ENCODE measurements at regions not wholly inside any gene's neighbourhood (a gene's known extent, or its start where the extent isn't known, plus 50 kb on each side); places are given as distances from the start of the nearest gene placed in this dataset.

DNA sequence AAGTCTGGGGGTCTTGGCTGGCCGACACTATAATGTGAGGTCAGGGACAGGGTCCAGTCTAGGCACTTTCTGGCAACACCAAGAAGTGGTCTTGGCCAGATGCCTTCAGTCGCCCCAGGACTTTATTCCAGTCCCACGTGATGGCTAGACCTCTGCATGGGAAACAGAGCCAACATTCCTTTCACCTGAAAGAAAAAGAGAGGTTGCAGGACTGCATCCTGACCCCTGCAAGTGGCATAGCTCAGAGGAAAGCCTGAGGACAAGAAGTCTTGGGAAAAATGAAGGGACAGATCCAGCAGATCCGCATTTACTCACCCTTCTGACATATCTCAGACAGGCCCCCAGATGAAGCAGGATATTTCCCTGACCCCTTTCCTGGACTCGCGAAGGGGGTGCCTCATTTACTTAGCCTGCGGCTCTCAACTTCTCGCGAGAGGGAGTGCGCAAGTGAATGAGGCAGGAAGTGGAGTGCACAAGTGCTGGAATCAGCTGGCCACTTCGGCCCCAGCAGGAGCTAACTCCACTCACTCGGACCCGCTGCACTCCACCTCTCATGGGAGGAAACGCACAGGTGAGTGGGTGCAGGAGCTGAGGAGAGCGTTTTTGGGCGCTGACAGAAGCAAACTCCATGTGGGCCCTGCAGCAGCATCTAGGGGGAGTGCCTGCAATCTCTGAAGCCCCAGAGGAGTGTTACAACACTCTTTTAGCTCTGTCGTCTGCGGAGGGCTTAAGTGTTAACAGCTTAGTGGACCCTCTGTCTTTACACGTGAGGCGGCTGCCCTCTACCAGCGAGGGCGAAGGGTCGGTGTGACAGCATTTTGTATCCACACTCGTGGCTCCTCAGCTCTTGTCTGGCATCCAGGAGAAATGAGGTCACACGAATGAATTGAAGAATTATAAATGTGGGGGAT, 916.2 kb upstream of the GHITM start:
- TF ChIP-seq, protein P1, sequence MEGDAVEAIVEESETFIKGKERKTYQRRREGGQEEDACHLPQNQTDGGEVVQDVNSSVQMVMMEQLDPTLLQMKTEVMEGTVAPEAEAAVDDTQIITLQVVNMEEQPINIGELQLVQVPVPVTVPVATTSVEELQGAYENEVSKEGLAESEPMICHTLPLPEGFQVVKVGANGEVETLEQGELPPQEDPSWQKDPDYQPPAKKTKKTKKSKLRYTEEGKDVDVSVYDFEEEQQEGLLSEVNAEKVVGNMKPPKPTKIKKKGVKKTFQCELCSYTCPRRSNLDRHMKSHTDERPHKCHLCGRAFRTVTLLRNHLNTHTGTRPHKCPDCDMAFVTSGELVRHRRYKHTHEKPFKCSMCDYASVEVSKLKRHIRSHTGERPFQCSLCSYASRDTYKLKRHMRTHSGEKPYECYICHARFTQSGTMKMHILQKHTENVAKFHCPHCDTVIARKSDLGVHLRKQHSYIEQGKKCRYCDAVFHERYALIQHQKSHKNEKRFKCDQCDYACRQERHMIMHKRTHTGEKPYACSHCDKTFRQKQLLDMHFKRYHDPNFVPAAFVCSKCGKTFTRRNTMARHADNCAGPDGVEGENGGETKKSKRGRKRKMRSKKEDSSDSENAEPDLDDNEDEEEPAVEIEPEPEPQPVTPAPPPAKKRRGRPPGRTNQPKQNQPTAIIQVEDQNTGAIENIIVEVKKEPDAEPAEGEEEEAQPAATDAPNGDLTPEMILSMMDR (IDR thresholded peaks at IDR 0.05; ENCODE audit: low read depth, low read length) = no peak
- no peak for DNase-seq (ENCODE audit: low read depth in 2 of 2)
- H3K4me3 ChIP-seq (replicated peaks in 1 of 2; ENCODE audit: low read depth in 2 of 2, low read length in 2 of 2) = no peak overlapping the region

GRCh38 chr10:83225781-83226180, 913.5 kb upstream of the GHITM start:
- no peak for DNase-seq (ENCODE audit: low read depth in 2 of 2)
- TF ChIP-seq, protein P1 (IDR thresholded peaks at IDR 0.05; ENCODE audit: low read depth, low read length) = no peak
- no peak overlapping the region for H3K4me3 ChIP-seq (replicated peaks in 1 of 2; ENCODE audit: low read depth in 2 of 2, low read length in 2 of 2)

GRCh38 chr10:83229991-83230390, 909.3 kb upstream of the GHITM start:
- DNase-seq (ENCODE audit: low read depth in 2 of 2) = no peak
- TF ChIP-seq, protein P1 (IDR thresholded peaks at IDR 0.05; ENCODE audit: low read depth, low read length) = no peak
- H3K4me3 ChIP-seq (replicated peaks in 1 of 2; ENCODE audit: low read depth in 2 of 2, low read length in 2 of 2) = no peak overlapping the region

DNA sequence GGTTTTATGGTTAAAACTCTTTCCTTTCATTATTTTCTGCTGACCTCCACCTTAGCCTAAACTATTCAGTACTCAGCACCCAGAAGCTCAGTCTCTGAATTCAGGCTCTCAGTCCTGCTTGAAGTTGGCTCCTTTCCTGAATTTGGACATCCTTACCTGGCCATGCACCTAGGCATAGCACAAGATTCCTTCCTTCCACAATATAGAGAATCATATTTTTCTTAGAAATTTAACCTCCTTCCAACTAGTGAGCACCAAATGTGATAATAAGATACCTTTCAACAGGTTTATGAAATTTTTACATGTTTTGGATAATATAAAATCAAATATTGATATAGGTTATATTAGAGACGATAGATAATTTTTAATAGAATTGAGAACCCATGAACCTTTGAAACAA, 905.6 kb upstream of the GHITM start:
- TF ChIP-seq, protein P1 (IDR thresholded peaks at IDR 0.05; ENCODE audit: low read depth, low read length) = no peak
- H3K4me3 ChIP-seq (replicated peaks in 1 of 2; ENCODE audit: low read depth in 2 of 2, low read length in 2 of 2) = no peak overlapping the region
- DNase-seq (ENCODE audit: low read depth in 2 of 2) = no peak

GRCh38 chr10:83248106-83248631, 891.1 kb upstream of the GHITM start:
- TF ChIP-seq, protein P1 (IDR thresholded peaks at IDR 0.05; ENCODE audit: low read depth, low read length) = no peak

GRCh38 chr10:83250396-83250795, 888.9 kb upstream of the GHITM start:
- TF ChIP-seq, protein P1 (IDR thresholded peaks at IDR 0.05; ENCODE audit: low read depth, low read length) = no peak
- no peak for DNase-seq (ENCODE audit: low read depth in 2 of 2)
- no peak overlapping the region for H3K4me3 ChIP-seq (replicated peaks in 1 of 2; ENCODE audit: low read depth in 2 of 2, low read length in 2 of 2)

More at GRCh38 chr10:83248106-83248631, 891.1 kb upstream of the GHITM start:
- no peak for DNase-seq (ENCODE audit: low read depth in 2 of 2)
- no peak overlapping the region for H3K4me3 ChIP-seq (replicated peaks in 1 of 2; ENCODE audit: low read depth in 2 of 2, low read length in 2 of 2)

All from cardiac fibroblast (primary cell).